ENCODE measurements at regions not wholly inside any gene's neighbourhood (a gene's known extent, or its start where the extent isn't known, plus 50 kb on each side); places are given as distances from the start of the nearest gene placed in this dataset.

GRCh38 chr3:67788396-67788795, 134.0 kb upstream of the SUCLG2 start:
- H3K4me3 ChIP-seq (ENCODE audit: extremely low read depth in 1 of 4, insufficient read depth in 2 of 4, low read depth in 3 of 4, low read length in 4 of 4) = no peak overlapping the region
- H3K4me2 ChIP-seq (ENCODE audit: insufficient read depth in 1 of 2, low read depth in 2 of 2, low read length in 2 of 2) = no peak overlapping the region
- no peak overlapping the region for H3K4ac ChIP-seq (replicated peaks; ENCODE audit: insufficient read length, low read depth, low read length)
- no peaks in the 10 kb centered on the region for H4K20me1 ChIP-seq (replicated peaks in 1 of 2; ENCODE audit: control insufficient read depth in 1 of 2, insufficient read depth in 2 of 2, low read length in 2 of 2)
- H2AK5ac ChIP-seq (ENCODE audit: low read depth, low read length) = no peak overlapping the region
- H3K36me3 ChIP-seq (ENCODE audit: control insufficient read depth in 2 of 4, insufficient read depth in 4 of 4, low read length in 3 of 4) = no peaks in the 10 kb centered on the region
- H2BK5ac ChIP-seq (ENCODE audit: low read depth, low read length) = no peak overlapping the region
- no peak overlapping the region for H2BK20ac ChIP-seq (ENCODE audit: low read length)
- no peaks in the 10 kb centered on the region for H3K27me3 ChIP-seq (replicated peaks in 1 of 4; ENCODE audit: control insufficient read depth in 3 of 4, extremely low read depth in 1 of 4, insufficient read depth in 3 of 4, low read length in 3 of 4)
- no peak for TF ChIP-seq HDAC6 (IDR thresholded peaks at IDR 0.05; ENCODE audit: low read depth, low read length)
- no peak for TF ChIP-seq CTCF (IDR thresholded peaks at IDR 0.05; ENCODE audit: control extremely low read depth in 1 of 3, insufficient read depth in 1 of 3, low read depth in 1 of 3, low read length in 3 of 3)
- no peak for TF ChIP-seq TAF1 (IDR thresholded peaks at IDR 0.05; ENCODE audit: low read depth, low read length)
- H3K4me1 ChIP-seq (replicated peaks in 1 of 4; ENCODE audit: control insufficient read depth in 3 of 4, insufficient read depth in 4 of 4, low read length in 3 of 4) = no peaks in the 10 kb centered on the region
- CTCF ChIA-PET (ENCODE audit: partially characterized antibody) = interaction anchor here (1.1 to 3.3 kb wide), 4 partner anchors 19 to 406 kb away, joined by 3 to 66 read pairs (median 4); no protein-coding TSS in a partner anchor
- no peaks in the 10 kb centered on the region for H3K23me2 ChIP-seq (ENCODE audit: low read depth, low read length)
- H4K91ac ChIP-seq (replicated peaks; ENCODE audit: insufficient read length, low read length) = no peak overlapping the region
- POLR2A ChIA-PET (ENCODE audit: partially characterized antibody) = no interaction called here
- H3K18ac ChIP-seq (ENCODE audit: extremely low read depth, low read length) = no peak overlapping the region
- no peak for DNase-seq (ENCODE audit: low read depth in 1 of 2, low spot score in 2 of 2)
- no peak overlapping the region for H3K56ac ChIP-seq (replicated peaks; ENCODE audit: insufficient read length, low read depth, low read length)
- 0 out of 4 replicates have a peak, but pooled peaks cover 0 to 4% of the 10 kb centered on the region in 2 experiments for H3K9me3 ChIP-seq (ENCODE audit: insufficient read depth in 2 of 2, low read depth in 1 of 2, low read length in 1 of 2)
- no peak overlapping the region for H2BK15ac ChIP-seq (ENCODE audit: low read length)
- no peak overlapping the region for H2BK12ac ChIP-seq (ENCODE audit: low read depth, low read length)
- H3K9ac ChIP-seq (replicated peaks in 1 of 4; ENCODE audit: extremely low read depth in 1 of 4, low read depth in 3 of 4, low read length in 3 of 4) = no peak overlapping the region
- no peak overlapping the region for H3K14ac ChIP-seq (ENCODE audit: insufficient read length)
- no peak overlapping the region for H3K27ac ChIP-seq (ENCODE audit: low read depth, low read length)
- H2BK120ac ChIP-seq (replicated peaks; ENCODE audit: low read depth, low read length) = no peak overlapping the region
- no peaks in the 10 kb centered on the region for H3K79me1 ChIP-seq (ENCODE audit: low read depth, low read length)
- H4K8ac ChIP-seq (ENCODE audit: extremely low read depth, insufficient read depth, low read length) = no peak overlapping the region
- WGBS, 2 experiments (ENCODE audit: extremely low coverage in 1 of 2, insufficient coverage in 1 of 2, insufficient read length in 1 of 2, insufficient replicate concordance in 2 of 2, low coverage in 1 of 2, low lambda C conversion rate in 2 of 2, missing lambda C conversion rate in 1 of 2) = 87% methylated on average over 6 of the region's 6 CpGs; no CpG with 5 or more reads in 1 of the 2 experiments
- no peak overlapping the region for H4K5ac ChIP-seq (ENCODE audit: insufficient read length, low read depth, low read length)
- no peaks in the 10 kb centered on the region for H3K79me2 ChIP-seq (ENCODE audit: control insufficient read depth in 1 of 2, insufficient read depth in 2 of 2, low read length in 2 of 2)
- FAIRE-seq = no peak
- H2AFZ ChIP-seq (ENCODE audit: low read length) = no peak overlapping the region
- no peak overlapping the region for H3K23ac ChIP-seq (ENCODE audit: insufficient read length)
